NCI-H524 (cell line): ENCODE measurements at regions not wholly inside any gene's neighbourhood (a gene's known extent, or its start where the extent isn't known, plus 50 kb on each side); places are given as distances from the start of the nearest gene placed in this dataset.

Experiments
- DNase-seq, 2 experiments: peaks; one replicate each; lab custom pipeline; 2025; lab: John Stamatoyannopoulos, UW

GRCh38 chr11:134577751-134578395 lies 165.8 kb upstream of the B3GAT1 start:
- DNase-seq: no peak

GRCh38 chr11:134576721-134577171 lies 164.7 kb upstream of the B3GAT1 start:
- no peak for DNase-seq

- DNase-seq: no peak
Observed at GRCh38 chr11:134576286-134576685, 164.2 kb upstream of the B3GAT1 start.

- no peak for DNase-seq
Observed at GRCh38 chr11:134575504-134576230, 163.6 kb upstream of the B3GAT1 start.

GRCh38 chr11:134574947-134575346 lies 162.9 kb upstream of the B3GAT1 start:
- no peak for DNase-seq

GRCh38 chr11:134574425-134574824 lies 162.4 kb upstream of the B3GAT1 start:
- DNase-seq: no peak

- no peak for DNase-seq
Observed at GRCh38 chr11:134573857-134574256, 161.8 kb upstream of the B3GAT1 start.

- no peak for DNase-seq
Observed at GRCh38 chr11:134572741-134573675, 161.0 kb upstream of the B3GAT1 start.

- no peak for DNase-seq
Observed at GRCh38 chr11:134571301-134571700, 159.3 kb upstream of the B3GAT1 start.

- no peak for DNase-seq
Observed at GRCh38 chr11:134569195-134569594, 157.2 kb upstream of the B3GAT1 start.

GRCh38 chr11:134566311-134566710 lies 154.3 kb upstream of the B3GAT1 start:
- DNase-seq: no peak

GRCh38 chr11:134565343-134565891 lies 153.4 kb upstream of the B3GAT1 start:
- DNase-seq: no peak

GRCh38 chr11:134564472-134565200 lies 152.6 kb upstream of the B3GAT1 start:
- no peak for DNase-seq

- DNase-seq: no peak
Observed at GRCh38 chr11:134562941-134563471, 151.0 kb upstream of the B3GAT1 start.

GRCh38 chr11:134562196-134562595 lies 150.2 kb upstream of the B3GAT1 start:
- no peak for DNase-seq

- no peak for DNase-seq
Observed at GRCh38 chr11:134561331-134561720, 149.3 kb upstream of the B3GAT1 start.

GRCh38 chr11:134560566-134561330 lies 148.7 kb upstream of the B3GAT1 start:
- DNase-seq: no peak

- DNase-seq: no peak
Observed at GRCh38 chr11:134560066-134560465, 148.0 kb upstream of the B3GAT1 start.

GRCh38 chr11:134559602-134559962 lies 147.5 kb upstream of the B3GAT1 start:
- DNase-seq: no peak

- no peak for DNase-seq
Observed at GRCh38 chr11:134558916-134559601, 147.0 kb upstream of the B3GAT1 start.
